GM18907 (cell line): ENCODE measurements at regions not wholly inside any gene's neighbourhood (a gene's known extent, or its start where the extent isn't known, plus 50 kb on each side); places are given as distances from the start of the nearest gene placed in this dataset.
A peak's percentile ranks its signal among the peaks of the same experiment; 100 is the strongest.

Experiments used
- ATAC-seq: cut with Tn5 transposase; IDR thresholded peaks from one replicate; pipeline ENCODE4 v1.9.1; 2021; ENCODE audit warnings: mild to moderate bottlenecking, moderate library complexity; ENCODE audit not compliant: unreplicated experiment

DNA sequence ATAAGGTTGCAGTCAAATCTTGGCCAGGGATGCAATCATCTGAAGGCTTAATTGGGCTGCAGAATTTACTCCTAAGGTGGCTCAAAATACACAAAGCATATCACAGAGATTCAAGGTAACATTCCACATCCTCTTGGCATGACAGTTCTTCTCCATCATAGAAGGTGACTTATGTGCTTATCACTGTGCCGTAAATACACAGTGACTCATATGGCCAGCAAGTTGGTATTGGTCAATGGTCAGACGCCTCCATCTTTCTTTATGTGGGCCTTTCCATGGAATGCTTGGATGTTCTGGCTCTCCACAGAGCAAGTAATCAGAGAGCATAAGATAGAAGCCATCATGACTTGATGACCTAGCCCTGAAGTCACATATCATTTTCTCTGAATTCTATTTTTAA is 168.8 kb upstream of the ST8SIA2 start:
- no peak for ATAC-seq

DNA sequence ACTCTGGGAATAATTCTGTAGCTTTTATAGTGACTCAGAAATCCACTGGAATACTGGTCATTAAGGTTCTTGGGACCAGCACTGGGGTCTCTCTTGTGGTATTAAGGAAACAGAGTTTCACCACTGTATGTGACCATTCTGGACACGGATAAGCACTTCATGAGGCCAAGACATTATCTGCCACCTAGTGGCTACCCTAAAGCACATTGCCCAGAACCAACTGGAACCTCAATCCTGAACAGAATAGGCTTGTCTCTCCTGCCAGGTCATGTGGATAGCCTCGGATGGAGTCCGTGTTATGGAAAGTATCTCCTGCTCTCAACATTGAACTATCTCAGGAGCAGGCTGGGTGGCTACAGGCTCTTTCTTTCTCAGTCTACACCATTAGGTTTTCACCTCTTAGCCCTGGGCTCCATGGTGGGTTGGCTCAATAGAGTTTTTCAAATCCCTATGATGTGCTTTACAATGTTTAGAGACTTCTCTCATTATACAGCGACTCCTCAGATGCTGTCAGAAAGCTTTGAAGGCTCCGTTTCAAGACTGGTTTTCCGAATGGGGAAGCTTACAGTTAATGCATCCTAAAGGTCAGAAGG is 167.6 kb upstream of the ST8SIA2 start:
- no peak for ATAC-seq

DNA sequence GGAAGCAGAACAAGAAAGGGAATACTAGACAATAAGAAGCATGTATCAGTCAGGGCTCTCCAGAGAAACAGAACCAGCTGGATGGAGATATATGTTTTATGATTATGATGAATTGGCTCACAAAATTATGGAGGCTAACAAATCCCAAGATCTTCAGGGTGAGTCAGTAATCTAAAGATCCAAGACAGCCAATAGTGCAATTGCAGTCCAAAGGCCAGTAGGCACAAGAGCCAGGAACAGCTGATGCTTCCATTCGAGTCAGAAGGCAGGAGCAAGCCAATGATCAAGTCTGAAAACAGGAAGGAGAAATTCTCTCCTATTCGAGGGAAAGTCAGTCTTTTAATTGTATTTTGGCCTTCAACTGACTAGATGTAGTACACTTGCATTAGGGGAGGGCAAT is 164.9 kb upstream of the ST8SIA2 start:
- ATAC-seq: no peak

- ATAC-seq: no peak
Measured at GRCh38 chr15:92231461-92231860, 162.2 kb upstream of the ST8SIA2 start.

DNA sequence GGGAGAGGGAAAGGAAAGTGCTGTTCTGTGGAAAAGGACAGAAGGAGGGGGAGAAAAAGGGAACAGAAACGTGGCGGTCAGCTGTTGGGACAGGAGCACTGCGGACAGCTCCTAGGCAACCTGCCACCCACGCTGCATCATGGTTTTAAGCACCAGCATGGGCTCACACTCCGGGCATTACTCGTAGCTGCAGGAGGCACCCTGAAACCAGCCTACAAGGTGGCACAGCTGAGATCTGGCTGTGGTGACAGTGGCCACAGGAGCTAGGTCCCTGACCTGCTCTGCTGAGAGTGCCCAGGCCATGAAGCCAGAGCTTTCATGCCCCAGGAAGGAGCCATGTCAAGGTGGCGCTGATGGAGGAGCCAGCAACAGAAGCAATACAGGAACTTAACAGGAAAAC is 161.4 kb upstream of the ST8SIA2 start:
- no peak for ATAC-seq

- ATAC-seq: no peak
Measured at GRCh38 chr15:92232876-92233275, 160.8 kb upstream of the ST8SIA2 start.

DNA sequence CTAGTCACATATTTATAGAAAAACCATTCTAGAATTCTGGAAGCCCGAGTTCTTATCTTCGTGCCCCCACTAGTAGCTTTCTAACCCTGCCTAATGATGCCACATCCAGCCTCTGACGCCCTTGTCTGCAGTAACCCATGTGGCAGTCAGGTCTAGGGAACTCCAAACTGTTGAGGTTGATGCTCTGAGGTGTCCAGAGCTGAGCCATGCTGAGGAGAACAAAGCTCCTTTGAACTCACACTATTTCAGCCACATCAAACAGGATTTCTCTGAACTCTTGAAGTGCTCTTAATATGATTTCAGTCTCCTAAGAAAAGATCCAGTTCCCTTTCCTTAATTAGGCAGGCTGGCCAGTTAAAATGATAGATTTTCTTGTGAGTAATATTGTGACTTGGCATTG is 150.5 kb upstream of the ST8SIA2 start:
- ATAC-seq: no peak

- no peak for ATAC-seq
Measured at GRCh38 chr15:92244703-92245102, 149.0 kb upstream of the ST8SIA2 start.

DNA sequence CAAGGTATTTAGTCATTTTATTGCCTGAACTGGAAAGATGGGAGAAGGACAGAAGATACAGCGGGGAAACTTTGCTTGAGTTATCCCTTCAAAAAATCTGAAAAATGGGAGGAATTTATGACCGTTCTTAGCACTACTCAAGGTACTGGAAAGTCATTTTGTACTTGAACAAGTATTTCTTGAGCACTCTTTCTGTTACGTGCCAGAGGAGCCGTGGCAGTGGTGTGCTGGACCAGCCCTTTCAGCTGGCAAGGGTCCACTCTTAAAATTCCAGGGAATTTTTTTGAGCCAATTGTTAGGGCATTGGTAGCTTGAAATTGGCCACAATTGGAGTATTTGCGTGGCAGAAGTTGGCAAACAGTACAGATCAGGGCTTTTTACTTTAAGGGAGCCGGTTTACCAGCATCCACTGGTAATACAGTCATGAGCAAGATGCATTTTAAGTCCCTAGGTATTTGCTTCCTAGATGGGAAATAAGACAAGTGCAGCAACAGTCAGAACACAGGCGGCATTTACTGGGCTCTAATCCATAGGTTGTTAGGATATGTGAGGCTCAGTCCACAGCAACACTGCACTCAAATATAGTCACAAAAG is 145.9 kb upstream of the ST8SIA2 start:
- ATAC-seq: no peak

- no peak for ATAC-seq
Measured at GRCh38 chr15:92266796-92267685, 126.6 kb upstream of the ST8SIA2 start.

GRCh38 chr15:92268900-92269299 is 124.8 kb upstream of the ST8SIA2 start:
- no peak for ATAC-seq

DNA sequence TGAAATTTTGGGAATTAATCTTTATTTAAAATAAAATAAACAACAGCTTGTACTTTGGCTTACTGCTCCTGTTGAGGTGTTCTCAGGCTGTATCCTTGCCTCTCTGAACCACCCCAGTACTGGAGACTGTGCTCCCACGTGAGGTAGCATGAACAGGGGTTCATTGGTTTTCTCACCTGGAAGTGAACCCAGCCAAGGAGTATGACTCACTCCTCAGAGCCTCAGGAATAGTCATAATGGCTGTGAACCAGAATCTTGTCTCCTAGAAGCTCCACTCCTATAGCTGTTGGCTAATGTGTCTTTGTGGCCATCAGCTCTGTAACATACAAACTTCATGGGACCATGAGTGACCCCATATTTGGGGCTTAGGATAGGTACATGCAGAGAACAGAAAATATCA is 122.5 kb upstream of the ST8SIA2 start:
- no peak for ATAC-seq

DNA sequence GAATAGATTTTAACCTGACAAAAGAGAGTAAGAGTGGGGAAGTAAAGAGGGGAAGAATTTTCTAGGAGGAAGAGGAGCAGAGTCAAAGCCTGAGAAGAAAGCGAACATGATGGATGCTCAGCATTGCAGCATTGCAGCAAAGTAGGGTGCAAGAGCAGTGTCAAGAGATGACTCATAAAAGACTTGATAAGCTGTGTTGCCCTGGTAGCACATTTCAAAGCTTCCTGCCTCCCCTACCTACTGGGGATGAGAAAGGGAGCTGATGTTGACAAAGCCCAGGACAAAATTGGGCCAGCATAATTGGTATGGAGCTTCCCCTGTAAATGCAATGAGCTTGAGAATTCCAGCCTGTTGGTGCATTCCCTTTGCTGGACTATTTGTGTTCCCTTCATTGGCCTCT is 121.6 kb upstream of the ST8SIA2 start:
- no peak for ATAC-seq

DNA sequence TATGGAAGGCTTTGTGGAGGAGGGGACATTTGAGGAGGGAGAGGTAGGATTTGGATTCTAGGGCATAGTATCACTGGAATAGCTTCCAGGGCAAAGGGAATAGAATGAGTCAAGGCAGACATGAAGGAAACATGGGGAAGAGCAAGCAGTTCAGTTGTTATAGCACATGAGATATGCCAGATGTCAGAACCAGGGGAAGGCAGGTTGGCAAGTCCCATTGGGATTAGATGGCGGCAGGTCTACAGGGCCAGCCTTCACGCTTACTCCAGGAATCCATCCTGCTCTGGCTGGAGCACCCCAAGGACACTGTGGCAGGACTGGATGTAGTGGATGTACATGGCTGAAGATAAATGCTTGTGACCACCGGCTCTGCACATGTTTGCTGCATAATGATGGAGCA is 120.4 kb upstream of the ST8SIA2 start:
- no peak for ATAC-seq

- no peak for ATAC-seq
Measured at GRCh38 chr15:92273723-92274122, 120.0 kb upstream of the ST8SIA2 start.

DNA sequence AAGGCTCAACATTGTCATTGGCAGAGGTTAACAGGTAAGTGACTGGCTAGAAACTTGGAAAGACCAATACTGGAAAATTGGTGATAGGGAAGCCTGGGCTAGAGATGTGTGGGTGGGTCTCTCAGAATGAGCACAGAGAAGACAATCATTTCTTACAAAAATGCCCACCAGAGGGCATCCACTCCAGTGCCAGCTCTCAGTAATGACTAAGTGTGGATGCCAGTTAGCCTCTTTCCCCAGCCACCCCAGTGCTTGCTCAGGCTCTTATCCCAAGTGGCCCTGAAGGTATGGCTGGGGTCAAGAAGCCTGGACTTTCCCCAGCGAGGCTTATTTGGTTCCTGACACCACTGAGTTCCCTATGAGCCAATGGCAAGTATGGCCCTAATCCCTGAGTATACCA is 115.9 kb upstream of the ST8SIA2 start:
- peak; percentile 73 for ATAC-seq

DNA sequence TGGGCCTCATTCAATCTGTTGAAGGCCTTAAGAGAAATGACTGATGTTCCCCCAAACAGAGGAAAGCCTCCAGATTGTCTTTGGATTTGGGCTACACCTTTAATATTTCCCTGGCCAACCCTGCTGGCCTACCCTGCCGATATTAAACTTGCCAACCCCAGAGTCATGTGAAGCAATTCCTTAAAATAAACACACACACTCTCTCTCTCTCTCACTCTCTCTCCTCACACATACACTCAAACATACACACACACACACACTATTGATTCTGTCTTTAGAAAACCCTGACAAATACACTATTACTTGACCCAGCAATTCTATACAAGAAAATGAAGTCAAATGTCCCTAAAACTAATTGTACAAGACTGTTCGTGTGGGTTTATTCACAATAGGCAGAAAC is 109.9 kb upstream of the ST8SIA2 start:
- no peak for ATAC-seq

DNA sequence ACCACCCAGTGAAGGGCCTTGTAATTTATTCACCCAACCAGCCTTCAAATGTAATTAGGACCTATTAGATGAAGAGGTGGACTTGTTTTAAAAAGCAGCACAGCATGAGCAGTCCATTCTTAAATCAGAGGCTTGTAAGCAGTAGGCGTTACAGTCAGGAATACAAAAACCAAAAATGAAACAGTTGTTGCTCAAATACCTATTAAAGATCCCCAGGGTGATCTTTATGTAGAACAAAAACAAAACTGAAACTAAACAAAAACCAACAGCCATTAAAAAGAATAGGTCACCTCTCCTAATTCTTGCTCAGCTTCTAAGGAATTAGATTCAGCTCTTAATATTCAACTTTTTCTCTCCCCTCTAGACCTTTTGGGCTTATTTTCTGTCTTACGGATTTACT is 104.9 kb upstream of the ST8SIA2 start:
- peak; percentile 92 for ATAC-seq

DNA sequence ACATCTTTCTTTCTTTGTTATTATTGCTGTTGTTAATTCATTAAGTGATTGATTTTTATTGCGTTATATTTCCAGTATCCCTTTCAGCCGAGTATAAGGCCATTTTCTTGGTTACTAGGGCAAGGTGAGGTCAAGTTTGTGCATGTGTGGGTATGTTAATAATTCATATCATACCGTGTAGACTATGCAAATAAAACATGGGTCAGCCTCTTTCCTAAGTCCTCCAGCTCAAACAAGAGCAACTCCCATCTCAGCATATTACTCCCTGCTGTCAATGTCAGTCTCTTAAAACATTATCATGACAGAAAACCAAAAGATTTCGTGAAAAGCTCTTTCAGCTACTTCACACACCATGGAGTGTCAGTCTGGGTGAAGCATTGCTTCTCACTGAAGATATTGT is 103.9 kb upstream of the ST8SIA2 start:
- no peak for ATAC-seq

- no peak for ATAC-seq
Measured at GRCh38 chr15:92290359-92290992, 103.2 kb upstream of the ST8SIA2 start.

- ATAC-seq: no peak
Measured at GRCh38 chr15:92291900-92292299, 101.8 kb upstream of the ST8SIA2 start.

DNA sequence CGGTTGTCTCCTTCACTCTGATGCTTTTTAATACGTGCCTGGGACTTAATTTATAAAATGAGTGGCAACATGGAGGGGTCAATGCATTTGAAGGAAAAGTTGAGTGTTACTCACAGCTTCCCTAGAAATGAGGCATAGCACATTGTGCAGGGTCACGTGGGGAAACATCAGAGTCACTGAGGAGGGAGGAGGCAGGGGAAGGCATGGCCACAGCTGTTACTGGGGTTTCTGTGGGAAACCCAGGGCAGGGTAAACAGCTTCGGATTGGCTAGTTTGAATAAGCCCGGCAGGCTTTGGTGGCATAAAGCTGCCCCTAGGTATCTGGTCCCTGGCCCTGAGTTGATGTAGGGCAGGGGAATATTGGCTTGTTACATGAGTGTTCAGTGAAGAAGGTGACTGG is 98.9 kb upstream of the ST8SIA2 start:
- ATAC-seq: no peak
